ENCODE measurements at regions not wholly inside any gene's neighbourhood (a gene's known extent, or its start where the extent isn't known, plus 50 kb on each side); places are given as distances from the start of the nearest gene placed in this dataset.

DNA sequence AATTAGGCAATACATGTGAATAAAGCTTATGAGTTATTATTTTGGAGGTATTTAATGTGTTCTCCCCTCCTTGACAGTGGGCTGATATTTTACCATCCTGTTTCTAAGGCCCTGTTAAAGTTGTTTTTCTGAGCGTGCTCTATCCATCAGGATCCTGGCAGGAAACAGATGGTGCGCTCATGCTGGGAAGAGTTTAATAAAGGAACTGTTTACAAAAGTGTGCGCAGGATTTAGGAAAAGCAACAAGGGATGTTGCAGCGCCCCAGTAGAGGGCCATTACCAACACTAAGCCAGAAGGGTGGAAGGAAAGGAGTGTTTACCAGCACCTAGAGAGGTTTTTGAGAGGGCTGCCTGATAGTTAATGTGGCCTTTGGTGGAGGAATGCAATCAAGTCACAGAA lies 374.5 kb downstream of the KCNRG start:
- Histone ChIP-seq H2BK15ac (ENCODE audit: low read depth, low read length) (no peak overlapping the region), H2BK12ac (ENCODE audit: insufficient read length, low read depth, low read length) (no peak overlapping the region), H3K4ac (ENCODE audit: low read depth, low read length) (no peak overlapping the region), H3K18ac (ENCODE audit: insufficient read length, low read depth, low read length) (no peak overlapping the region), H3K27ac (ENCODE audit: insufficient read length, low read depth, low read length) (no peak overlapping the region), H4K8ac (replicated peaks; ENCODE audit: insufficient read length, low read depth, low read length) (no peak overlapping the region), H3K23me2 (ENCODE audit: insufficient read length, low read depth, low read length, poor library complexity, severe bottlenecking) (no peaks in the 10 kb centered on the region), H4K20me1 (ENCODE audit: control insufficient read depth, insufficient read depth, insufficient read length) (no peaks in the 10 kb centered on the region), H2BK20ac (ENCODE audit: low read depth, low read length, poor library complexity, severe bottlenecking) (no peak overlapping the region), H2AK5ac (ENCODE audit: insufficient read length, low read length) (no peak overlapping the region), H3K14ac (ENCODE audit: insufficient read depth, low read length) (no peak overlapping the region), H2BK5ac (ENCODE audit: insufficient read length, low read length) (no peak overlapping the region), H4K91ac (ENCODE audit: insufficient read length, low read depth, low read length) (no peak overlapping the region), H3T11ph (ENCODE audit: low read length) (no peak overlapping the region), H3K27me3 (ENCODE audit: insufficient read depth, low read length) (no peaks in the 10 kb centered on the region), H3K79me2 (ENCODE audit: insufficient read depth, low read length) (no peaks in the 10 kb centered on the region), H3K9me3 (ENCODE audit: control insufficient read depth, low read depth, low read length) (no peaks in the 10 kb centered on the region), H3K4me1 (ENCODE audit: insufficient read depth, low read length) (peaks cover 19% of the 10 kb centered on the region; the same call in 1 of the 2 replicates), H2AFZ (ENCODE audit: low read length) (no peak overlapping the region), H3K23ac (ENCODE audit: insufficient read length, low read depth, low read length) (no peak overlapping the region), H4K5ac (ENCODE audit: insufficient read length, low read depth, low read length) (no peak overlapping the region), H3K56ac (ENCODE audit: insufficient read length, low read depth, low read length) (no peak overlapping the region), H3K9ac (ENCODE audit: extremely low read depth, insufficient read length, low read length) (no peak overlapping the region), H3K79me1 (ENCODE audit: insufficient read depth, low read depth, low read length, poor library complexity, severe bottlenecking) (no peaks in the 10 kb centered on the region), H2BK120ac (ENCODE audit: low read depth, low read length, poor library complexity, severe bottlenecking) (no peak overlapping the region), H3K4me2 (ENCODE audit: insufficient read depth, insufficient read length, low read length) (no peak overlapping the region)
- peak overlapping the region in 2 of 3 experiments; percentile 36 to 52; a peak in 3 of 7 replicates for H3K27ac Mint-ChIP-seq
- H3K36me3 Mint-ChIP-seq (ENCODE audit: insufficient read depth in 1 of 3, low read depth in 3 of 3) = no peaks in the 10 kb centered on the region
- TF ChIP-seq, protein P1, sequence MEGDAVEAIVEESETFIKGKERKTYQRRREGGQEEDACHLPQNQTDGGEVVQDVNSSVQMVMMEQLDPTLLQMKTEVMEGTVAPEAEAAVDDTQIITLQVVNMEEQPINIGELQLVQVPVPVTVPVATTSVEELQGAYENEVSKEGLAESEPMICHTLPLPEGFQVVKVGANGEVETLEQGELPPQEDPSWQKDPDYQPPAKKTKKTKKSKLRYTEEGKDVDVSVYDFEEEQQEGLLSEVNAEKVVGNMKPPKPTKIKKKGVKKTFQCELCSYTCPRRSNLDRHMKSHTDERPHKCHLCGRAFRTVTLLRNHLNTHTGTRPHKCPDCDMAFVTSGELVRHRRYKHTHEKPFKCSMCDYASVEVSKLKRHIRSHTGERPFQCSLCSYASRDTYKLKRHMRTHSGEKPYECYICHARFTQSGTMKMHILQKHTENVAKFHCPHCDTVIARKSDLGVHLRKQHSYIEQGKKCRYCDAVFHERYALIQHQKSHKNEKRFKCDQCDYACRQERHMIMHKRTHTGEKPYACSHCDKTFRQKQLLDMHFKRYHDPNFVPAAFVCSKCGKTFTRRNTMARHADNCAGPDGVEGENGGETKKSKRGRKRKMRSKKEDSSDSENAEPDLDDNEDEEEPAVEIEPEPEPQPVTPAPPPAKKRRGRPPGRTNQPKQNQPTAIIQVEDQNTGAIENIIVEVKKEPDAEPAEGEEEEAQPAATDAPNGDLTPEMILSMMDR (conservative IDR thresholded peaks at IDR 0.05) = no peak
- H3K4me3 Mint-ChIP-seq = no peak overlapping the region
- no peaks in the 10 kb centered on the region for H3K27me3 Mint-ChIP-seq (ENCODE audit: low read depth)
- no peak for DNase-seq
- WGBS (ENCODE audit: extremely low coverage, insufficient read length, low lambda C conversion rate) = no CpG with 5 or more reads among the region's 4 CpGs
- peaks cover 54 to 55% of the 10 kb centered on the region in 2 experiments for H3K4me1 Mint-ChIP-seq
- no peaks in the 10 kb centered on the region for H3K9me3 Mint-ChIP-seq

Measured in H9 (cell line).